HG03045 (cell line): ENCODE measurements at regions not wholly inside any gene's neighbourhood (a gene's known extent, or its start where the extent isn't known, plus 50 kb on each side); places are given as distances from the start of the nearest gene placed in this dataset.

Experiments
- ATAC-seq: cut with Tn5 transposase; IDR thresholded peaks from one replicate; pipeline ENCODE4 v1.9.1; 2021; ENCODE audit warnings: mild to moderate bottlenecking, moderate library complexity; ENCODE audit not compliant: unreplicated experiment

DNA sequence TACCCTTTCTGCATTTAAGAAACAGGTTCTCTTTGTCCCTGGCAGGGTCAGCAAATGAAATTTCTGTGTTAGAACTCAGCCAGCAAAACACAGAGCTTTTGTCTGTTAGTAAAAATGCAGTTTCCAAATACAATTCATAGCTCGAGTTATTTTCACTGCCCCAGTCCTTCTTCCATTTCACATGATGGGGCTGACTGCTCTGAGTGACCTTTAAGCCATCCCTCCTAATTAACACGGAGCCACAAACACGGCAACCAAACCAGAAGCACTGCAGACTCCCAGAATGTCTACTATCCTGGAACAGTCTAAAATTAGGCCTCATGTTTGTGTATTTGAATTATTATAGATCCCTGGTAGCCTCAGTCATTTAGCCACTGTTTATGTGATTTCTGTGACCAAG is 99.1 kb upstream of the RGS4 start:
- ATAC-seq: no peak

DNA sequence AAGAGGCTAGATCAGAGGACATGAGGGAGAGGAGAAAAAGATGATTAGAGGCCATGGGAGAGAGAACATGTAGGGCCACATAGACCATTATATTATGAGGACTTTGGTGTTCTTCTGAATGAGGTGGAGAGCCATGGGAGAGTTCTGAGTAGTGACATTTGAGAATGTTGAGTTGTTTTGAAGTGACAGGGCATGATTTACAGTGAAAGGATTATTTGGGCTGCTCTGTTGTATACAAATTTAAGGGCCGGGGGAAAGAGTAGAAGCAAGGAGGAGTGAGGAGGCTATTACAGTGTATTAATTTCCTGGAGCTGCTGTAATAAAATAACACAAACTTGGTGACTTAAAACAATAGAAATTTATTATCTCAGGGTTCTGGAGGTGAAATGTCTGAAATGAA is 102.5 kb upstream of the RGS4 start:
- no peak for ATAC-seq

DNA sequence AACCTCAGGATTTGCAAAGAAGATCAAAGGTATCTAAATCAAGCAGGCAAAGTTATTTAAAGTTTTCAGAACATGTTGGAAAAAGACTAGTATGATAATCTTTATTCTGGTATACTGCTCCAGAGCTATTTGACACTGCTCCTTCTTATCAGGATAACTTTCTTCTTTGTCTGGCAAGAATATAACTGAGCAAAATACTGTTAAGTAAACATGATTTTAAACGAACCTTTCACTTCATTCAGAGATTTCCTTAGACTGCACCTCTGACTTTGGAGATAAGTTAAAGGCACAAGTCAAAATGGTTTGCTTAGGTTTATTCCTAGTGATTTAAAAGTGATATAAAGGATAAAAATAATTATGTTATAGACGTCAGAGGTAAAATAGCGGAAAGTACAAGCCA is 103.9 kb upstream of the CCDC190 start:
- no peak for ATAC-seq

DNA sequence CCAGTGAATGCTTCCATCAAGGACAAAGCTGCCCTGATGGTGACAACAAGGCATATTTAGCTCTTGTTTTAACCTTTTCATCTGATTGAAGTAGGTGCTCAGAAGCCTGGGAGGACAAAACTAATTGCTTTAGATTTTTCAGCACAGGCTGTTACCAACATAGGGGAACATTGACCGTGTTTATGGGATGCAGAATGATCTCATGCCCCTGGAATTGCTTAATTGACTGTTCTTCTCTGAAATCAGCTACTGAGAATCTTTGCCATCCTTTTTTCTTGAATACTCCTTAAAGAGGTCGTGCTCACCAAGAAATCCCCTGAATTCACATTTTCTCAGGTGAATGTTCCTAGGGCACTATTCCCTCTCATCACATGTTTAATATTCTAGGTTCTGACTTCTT is 95.9 kb upstream of the CCDC190 start:
- no peak for ATAC-seq

DNA sequence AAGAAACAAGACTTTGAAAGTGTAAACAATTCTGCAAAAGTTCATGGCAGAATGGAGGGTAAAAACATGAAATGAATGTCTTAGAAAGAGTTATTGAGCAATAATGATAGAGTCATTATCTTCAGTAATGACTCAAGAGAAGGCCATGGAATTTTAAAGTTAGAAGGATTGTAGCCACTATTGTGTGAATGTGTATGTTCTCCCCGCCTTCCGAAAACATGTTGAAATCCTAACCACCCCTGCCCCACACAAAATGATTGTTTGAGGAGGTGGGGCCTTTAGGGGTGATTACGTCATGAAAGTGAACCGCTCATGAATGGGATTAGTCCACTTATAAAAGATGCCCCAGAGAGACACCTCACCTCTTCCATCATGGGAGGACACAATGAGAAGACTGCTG is 93.8 kb upstream of the CCDC190 start:
- ATAC-seq: no peak

DNA sequence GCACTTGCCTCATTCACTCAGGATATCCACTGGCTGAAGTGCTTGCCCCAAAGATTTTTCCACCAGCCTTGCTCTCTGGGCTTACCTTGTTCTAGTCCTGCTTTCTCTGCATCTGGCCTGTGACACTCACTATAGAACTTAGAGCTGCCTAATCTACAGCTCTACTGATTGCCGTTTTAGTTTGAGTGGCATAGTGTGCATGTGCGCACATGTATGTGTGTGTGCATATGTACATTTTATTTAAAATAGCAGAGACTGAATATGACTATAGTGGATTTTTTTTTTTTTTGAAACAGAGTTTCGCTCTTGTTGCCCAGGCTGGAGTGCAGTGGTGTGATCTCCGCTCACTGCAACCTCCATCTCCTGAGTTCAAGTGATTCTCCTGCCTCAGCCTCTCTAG is 92.0 kb upstream of the CCDC190 start:
- ATAC-seq: no peak

DNA sequence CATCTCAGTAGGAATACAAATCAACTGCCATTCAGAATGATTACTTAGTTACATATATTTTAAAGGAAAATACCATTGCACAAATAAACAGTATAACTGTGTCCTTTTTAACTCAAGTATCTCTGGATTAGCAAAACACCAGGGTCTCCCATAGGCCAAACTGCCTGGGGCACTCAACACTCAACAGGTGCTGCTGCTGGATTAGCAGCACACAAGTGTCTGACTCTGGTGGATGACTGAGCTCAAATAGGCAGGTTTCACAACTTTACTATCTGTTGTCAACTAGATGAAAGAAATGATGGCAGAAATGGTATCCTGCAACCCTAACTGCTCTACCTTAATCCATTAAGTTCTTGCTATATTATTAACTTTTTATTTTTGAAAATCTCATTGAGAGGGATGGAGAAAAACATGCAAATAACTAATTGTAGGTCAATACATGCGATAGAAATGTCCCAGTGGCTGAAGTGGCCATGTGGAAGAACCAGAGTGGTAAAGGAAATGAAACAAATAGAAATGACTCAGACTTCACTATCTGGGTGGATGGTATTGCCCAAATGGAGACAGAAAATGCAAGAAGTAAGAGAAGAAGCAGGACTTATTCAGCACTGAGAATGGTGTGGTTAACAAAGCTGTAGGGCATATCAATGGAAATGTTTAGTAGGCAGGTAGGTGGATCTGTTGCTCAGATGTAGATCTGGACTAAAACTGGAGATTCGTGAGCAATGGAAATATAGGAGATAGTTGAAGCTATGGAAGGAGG is 90.8 kb upstream of the CCDC190 start:
- ATAC-seq: peak; percentile 87

DNA sequence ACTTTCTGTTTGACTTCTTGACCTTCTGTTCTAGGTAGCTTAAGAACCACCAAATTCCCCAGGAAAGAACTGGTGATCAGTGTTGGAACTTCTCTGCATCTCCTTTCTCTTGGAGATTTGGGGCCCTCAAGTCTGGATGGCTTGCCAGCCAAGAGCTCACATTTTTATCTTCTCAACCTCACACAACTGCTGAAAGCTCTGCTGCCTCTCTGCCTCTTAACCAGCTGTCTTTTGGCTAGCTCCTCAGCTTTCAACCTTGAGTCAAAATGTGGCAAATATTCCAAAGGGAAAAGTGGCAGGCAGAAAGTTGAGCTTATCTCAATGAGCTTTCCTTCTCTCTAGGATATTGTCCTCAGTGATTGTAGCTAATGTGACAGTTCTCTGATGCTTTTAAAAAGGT is 89.2 kb upstream of the CCDC190 start:
- no peak for ATAC-seq

DNA sequence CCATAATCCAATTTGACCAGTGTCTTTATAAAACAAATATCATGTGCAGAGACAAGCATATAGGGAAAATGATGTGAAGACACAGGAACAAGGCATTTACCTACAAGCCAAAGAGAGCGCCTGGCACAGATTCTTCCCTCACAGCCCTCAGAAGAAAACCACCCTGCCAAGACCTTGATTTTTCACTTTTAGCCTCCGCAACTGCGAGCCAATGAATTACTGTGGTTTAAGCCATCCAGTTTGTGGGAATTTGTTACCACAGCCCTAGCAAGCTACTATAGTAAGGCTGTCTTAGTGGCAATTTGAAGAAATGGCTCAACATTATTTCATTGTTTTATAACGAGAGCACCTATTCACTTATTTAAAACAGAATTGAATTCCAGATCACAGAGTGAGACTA is 85.7 kb upstream of the CCDC190 start:
- no peak for ATAC-seq

DNA sequence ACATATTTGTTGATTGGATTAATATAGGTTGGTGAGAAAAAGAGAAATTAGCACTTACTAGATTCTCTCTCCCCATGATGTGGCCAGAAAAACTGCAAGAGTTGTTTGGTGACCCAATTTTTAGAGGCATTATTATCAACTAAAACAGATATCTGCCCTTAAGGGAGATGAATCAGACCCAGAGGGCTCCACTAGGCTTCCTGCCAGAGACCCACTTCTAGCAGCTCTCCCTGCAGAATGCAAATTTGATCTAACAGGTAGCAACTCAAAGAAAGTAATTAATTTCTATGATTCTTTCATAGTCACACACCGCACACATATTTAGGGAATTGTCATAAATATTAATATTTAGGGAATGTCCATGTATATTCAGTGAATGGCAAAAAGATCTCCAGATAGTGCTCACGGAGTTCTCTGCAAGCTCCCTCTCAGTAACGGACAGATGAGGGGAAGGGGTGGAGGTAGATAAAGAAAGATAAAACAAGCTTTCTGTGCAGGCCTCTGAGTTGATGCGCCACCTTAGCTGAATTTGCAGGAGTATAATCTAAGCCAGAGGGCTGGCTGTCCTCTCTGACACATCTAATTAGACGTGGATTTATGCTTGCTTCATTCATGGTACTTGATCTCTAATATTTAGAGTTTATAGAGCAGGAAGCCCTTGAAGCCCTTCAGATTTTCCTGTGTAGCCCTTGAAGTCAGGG is 84.1 kb upstream of the CCDC190 start:
- no peak for ATAC-seq

DNA sequence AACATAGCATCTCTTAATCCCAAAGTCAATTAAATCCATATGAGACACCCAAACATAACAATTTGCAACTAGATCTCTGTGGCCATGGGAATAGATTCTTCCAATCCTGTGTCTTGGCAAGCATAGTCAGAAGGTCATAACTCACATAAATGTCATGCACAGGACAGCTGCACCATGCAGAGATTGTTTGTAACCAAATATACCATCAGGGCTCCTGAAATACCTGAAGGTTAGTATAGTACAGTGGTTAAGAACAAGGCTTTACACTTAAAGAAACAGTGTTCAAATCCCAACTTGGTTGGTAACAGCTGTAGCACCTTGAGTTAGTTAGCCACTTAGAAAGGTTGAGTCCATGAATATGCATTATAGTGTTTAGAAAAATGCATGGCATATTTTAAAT is 82.6 kb upstream of the CCDC190 start:
- no peak for ATAC-seq

DNA sequence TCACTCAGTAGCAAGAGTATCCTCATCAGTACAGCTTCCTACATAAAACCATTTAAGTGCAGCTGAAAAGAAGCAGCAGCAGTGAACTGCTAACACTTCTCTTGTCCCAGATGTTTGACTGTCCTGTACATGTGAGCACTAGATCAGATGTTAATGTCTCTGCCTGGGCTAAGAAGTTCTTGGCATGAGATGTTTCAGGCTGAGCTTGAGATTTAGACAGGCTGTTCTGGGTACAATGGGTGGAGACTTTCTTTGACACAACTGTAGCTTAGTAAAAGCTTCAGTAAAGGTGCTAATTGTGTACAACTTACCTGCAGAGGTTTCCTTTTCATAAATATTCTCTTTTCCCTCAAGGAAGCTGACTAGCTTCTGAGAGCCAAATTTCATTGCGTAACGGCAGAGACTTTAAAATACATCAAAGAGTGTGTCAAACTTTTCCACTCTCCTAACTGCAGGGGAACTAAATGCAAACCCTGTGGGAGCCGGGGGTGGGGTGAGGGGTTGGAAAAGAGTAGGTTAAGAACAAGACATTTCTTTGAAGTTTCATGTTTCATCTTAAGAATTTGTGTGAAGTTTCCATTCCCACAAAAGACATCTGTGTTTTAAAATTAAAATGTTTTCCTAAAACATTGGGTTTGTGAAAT is 82.1 kb upstream of the CCDC190 start:
- no peak for ATAC-seq

DNA sequence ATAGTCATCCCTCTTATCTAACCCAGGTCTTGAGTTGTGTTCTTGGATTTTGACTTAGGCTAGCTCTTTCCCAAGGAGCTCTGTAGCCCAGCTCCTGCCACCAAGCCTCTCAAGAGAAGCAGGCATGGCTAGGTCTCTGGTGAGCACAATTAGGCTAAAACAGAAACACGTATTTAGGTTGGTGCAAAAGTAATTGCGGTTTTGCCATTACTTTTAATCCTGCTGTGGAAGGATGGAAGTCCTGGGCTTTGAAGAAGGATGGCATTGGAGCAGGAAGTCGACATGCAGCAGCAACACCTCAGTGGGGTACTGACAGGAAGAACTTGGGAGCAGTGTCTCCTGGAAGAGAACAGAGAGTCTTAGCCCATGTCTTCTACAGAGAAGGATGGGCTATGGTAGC is 80.0 kb upstream of the CCDC190 start:
- no peak for ATAC-seq

DNA sequence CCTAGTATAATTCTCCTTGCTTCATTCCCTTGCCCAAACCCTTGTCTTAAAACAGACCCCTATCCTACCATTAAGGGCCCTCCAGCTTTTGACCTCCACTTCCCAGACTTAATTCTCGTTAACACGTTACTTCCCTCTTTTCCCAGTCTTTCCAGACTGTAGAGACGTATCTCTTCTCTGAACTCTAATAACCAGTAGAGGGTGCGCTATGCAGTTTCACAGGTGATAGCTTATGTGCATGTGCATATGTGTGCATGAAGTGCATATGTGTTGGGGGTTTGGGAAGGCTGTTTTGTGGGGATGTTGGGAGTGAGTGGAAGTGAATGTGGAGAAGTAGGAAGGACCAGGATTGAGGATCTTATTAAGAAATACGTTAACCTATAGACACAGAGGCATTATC is 78.1 kb upstream of the CCDC190 start:
- no peak for ATAC-seq

DNA sequence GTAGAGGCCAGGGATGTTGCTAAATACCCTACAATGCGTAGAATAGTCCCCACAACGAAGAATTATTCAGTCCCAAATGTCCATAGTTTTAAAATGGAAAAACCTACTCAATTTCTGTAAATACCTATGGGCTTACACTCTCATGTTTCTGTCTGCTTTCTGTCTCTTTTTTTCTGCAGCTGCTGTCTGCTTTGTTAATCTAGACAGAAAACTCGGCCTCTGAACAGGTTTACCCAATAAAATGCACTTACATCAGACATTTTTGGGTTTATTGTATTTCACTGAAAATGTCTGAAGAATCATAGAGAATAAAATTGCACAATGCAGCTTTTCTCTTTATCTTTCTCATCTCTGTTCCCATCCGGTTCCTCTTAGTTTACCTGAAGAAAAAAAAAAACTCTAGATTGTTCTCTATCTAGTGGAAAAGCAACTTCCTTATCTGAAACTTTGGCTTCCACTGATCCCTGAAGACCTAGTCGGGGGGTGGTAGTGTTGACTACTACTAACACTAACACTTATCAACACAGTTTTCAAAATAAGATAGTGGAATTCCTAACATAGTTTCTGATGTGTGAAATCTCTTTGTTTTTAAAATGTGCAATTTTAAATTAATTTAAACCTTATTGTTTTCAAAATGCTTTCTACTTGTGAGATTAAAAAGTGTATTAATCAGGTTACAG is 76.9 kb upstream of the CCDC190 start:
- no peak for ATAC-seq

DNA sequence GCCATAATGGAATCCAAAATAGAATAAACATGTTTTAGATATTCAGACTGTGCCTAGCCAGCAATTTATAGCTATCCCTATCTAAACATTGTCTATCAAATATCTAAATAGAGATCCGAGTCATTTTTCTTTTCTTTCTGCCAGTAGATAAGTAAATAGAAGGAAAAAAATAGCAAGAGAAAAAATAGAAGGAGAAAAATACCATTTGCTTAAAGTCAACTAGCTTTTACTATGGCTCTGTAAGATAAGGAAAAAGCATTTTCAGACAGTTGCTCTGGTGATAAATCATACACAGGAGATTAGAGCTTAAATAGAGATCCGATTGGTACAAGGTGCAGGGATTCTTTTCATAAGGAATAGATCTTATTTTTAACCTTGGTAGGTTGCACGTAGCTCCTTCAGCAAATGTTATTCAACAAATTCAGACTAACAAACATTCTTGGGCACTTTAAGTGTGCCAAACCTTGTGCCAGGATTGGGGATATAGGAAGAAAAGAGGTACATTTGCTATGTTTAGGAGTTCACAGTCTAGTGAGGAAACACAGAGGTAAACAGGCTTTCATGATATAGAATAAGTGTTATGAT is 70.1 kb upstream of the CCDC190 start:
- no peak for ATAC-seq

DNA sequence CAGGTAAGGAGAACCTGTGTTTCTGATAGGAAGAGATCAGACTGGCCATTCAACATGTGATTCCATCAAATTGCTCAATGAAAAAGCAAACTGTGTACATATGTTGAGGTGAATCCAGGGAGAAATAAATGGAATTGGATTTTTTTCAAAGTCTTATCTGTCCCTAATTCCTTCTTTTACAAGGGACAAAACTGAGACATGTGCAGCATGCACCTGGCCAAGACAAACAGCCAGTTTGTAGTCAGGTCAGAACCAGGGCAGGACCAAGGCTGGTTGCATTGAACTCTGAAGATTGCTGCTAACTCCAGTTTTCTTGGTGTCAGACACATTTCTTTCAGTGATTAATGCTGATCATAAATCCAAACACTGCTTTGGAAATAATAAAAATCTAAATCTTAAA is 69.6 kb upstream of the CCDC190 start:
- ATAC-seq: no peak

DNA sequence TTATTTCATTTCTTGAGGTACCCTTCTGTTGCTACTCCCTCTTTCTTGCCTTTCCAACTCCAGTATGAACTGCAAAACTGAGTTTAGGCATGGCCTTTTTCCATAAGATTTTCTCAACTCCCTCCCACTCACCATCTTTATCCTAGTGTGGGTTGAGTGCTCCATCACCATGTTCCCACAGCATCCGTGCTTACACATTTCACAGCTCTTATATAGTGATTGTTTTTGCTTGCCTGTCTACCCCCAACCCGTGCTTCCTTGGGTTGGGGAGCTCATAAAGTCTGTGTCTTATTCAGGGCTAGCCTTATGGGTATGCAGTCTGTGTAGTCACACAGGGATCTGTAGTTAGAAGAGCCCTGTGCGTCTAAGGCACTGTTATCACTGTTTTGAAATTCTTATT is 68.2 kb upstream of the CCDC190 start:
- ATAC-seq: no peak

DNA sequence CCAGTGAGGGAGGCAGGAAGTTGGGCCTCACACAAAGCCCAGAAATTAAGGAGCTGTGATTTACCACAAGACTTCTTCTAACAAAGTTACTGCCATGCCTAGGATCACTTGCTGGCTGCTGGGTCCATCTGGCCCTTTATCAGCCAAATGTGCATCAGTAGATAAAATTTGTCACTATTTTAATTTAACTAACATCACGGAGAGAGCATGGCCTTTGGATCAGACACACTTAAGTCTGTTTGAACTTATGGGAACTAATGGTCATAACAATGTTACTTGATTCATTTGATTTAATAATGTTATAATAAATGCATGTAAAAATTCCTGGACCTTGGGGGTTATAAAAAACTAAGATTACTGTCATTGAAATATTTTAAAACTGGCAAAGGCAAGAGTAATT is 67.2 kb upstream of the CCDC190 start:
- no peak for ATAC-seq

DNA sequence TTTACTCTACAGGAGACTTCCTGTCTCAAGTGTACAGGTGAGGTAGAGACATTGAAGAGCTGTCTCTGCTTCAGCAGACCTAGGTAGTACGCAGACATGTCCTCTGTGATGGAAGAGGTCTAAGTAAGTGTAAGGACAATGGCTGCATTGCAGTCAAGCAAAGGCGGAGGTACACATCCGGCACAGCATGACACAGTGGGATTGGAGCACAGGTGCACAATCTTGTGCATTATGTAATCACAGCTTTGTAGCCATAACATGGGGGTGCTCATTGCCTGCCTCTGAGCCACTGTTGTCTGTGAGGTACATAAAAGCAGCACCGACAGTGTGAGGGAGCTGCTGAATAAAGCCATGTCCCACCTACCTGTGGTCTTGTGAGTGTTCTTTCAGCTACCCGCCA is 66.4 kb upstream of the CCDC190 start:
- no peak for ATAC-seq

DNA sequence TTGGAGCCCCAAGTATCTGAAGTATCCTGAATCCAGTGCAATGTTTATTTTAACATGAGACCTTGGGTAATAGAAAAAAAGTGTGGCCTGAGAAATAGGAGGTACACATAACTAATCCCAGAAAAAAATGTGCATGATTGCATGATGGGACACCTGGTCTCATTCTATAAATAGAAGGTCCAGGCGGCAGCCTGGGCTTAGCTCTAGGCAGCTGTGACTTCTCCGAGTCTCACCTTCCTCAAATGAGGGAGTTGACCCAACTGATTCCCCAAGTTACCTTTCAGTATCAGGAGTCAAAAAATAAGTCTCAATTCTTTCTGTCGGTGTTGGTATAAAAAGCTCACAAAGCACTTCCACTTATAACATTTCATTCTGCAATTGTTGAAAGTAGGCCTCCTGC is 65.9 kb upstream of the CCDC190 start:
- ATAC-seq: no peak
